ENCODE measurements at regions not wholly inside any gene's neighbourhood (a gene's known extent, or its start where the extent isn't known, plus 50 kb on each side); places are given as distances from the start of the nearest gene placed in this dataset.
"Not testable (repeated sequence)": the region's sequence is repeated elsewhere in the genome, so short reads cannot be mapped to it uniquely, and the experiment has no call there.

DNA sequence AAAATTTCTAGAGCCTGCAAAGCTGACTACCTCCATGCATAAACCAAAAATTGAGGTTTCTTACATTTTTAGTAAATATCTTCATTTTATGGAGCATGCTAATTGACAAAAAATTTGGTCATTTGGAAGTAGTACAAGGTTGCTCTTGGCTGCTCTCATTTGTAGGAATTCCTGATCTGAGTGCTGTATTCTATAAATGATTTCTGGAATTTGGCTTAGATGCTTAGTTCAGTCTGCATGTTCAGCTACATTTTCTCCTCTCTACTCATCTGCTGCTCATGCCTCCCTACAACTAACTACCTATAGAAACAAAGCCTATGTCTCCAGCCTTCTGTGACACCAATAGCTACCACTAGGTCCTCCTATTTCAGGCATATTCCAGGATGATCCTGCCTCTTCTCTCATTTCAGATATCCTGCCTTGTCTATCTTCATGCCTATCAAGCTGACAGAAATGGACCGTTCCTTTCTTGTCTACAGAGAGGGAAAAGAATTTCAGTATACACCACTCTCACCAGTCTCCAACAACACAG, 901.1 kb downstream of the TBL1XR1 start:
- DNase-seq: no peak

- DNase-seq: no peak
Measured at GRCh38 chr3:176293276-176293675, 904.0 kb downstream of the TBL1XR1 start.

DNA sequence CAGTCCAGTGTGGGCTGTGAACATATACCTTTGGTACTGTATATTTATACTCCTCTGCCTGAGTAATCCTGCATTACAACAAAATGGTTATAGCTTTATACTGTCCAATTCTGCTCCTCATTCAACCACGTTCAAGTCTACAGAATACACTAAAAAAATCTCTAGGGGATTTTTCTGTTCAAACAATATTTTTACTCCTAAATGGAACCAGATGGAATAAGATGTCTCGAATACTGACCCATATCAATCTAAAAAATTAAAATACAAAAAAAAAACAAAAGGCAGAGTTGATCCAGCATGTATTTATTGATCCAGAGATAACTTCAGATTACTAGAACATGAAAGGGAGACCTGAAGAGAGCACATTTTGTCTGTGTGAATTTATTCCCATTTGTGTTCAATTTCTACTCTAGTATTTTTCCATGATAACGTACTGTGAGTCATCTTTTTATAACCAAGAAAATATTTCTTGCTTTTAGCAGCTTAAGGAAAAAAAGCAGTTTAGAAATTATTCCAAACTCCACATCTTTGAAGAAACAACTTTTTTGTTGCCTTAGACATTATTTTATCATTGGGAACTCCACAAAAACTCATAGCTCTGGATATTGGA, 910.7 kb downstream of the TBL1XR1 start:
- DNase-seq: no peak

DNA sequence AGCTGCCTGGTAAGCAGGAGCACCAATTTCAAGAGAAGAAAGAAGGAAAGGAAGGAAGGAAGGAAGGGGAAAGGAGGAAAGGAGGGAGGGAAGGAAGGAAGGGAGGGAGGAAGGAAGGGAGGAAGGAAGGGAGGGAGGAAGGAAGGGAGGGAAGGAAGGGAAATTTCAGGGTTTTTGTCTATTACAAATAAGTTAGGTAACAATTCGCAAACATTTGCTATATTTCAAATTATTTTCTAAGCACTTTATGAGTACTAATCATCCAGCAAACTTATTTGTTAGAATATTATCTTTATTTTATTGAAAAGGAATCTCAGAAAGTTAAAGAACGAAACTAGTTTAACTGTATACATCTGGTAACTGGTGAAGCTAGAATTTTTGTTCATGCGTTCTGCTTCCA, 921.7 kb downstream of the TBL1XR1 start:
- no peak for DNase-seq

GRCh38 chr3:176275113-176275512, 922.2 kb downstream of the TBL1XR1 start:
- DNase-seq: no peak

DNA sequence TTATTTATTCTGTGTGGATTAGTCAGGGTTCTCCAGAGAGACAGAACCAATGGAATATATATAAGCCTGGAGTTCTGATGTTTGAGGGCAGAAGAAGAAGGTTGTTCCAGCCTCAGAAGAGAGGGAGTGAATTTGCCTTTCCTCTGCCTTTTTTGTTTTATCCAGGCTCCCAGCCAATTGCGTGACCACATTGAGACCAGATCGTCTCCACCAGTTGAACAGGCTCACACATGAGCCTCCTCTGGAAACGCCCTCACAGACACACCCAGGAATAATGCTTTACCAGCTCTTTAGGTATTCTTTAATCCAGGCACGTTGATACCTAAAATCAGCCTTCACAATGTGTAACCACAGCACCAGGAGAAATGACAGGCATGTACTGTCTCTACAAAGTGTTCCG, 923.1 kb downstream of the TBL1XR1 start:
- DNase-seq: peak; percentile 98

DNA sequence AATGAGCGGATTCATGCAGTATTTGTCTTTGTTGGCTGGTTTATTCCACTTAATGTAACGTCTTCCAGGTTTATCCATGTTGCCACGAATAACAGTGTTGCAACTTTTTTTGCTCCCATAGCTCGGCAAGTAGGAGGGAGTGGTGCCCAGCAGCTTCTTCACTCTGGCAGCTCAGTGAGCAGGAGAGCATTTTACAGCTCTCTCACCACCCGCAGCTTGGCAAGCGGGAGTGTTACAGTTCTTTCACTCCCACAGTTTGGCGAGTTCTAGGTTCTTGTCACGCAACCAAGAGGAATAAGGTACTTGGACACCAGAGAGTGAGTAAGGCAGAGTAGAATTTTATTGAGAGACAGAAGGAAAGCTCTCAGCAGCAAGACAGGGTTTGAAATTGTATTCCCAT, 935.2 kb downstream of the TBL1XR1 start:
- DNase-seq: no peak

DNA sequence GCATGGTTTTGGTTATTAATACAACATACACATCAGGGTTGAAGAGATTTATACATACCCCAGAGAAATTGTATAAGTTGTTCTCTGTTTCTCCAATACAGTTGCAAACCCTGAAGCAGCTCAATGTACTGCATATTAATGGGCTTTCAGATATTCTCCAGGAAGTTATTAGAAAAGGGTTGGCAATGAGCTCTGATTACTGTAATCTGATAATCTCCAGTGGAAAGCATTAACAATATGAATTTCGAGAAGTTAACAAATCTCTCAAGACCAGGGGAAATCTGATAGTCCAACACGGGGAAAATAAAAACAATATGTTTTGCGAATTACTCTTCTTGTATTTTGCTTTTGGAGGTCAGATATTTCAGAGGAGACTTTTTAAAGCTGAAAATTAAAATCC, 950.1 kb downstream of the TBL1XR1 start:
- no peak for DNase-seq

GRCh38 chr3:176219970-176220369, 977.3 kb downstream of the TBL1XR1 start:
- DNase-seq: no peak

DNA sequence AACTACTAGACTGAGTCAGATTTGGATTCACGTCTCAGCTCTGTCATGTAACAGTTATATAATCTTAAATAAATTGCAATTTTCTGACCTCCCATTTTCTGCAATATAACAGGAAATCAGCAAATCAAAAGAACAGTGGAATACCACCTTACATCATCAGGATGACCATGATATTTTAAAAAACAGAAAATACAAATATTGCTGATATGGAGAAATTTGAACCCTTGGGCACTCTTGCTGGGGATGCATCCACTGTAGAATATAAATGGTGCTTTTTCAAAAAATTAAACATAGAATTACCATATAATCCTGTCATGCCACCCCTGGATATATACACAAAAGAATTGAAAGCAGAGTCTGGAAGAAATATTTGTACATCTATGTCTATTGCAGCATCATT, 982.5 kb downstream of the TBL1XR1 start:
- DNase-seq: no peak

- DNase-seq: not testable (repeated sequence)
Measured at GRCh38 chr3:176213314-176213713, 984.0 kb downstream of the TBL1XR1 start.

DNA sequence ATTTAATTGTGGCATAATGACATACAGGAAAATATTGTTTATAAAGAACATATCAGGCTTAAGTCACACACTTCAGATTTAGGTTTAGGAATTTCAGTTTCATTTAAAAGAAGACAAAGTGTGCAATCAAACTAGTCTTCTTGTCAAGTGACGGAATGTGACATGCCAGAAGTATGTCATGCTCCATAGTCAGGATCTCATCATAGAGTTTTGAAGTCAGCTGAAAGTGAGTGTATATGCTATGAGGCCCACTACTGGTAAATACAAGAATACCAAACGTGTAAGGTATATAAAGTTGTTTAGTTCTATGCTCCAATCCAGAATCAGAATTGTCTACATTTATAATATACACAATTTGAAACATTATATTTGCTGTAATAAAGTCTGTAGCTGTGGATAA, 988.4 kb downstream of the TBL1XR1 start:
- DNase-seq: no peak

- DNase-seq: no peak
Measured at GRCh38 chr3:176208283-176208682, 989.0 kb downstream of the TBL1XR1 start.

DNA sequence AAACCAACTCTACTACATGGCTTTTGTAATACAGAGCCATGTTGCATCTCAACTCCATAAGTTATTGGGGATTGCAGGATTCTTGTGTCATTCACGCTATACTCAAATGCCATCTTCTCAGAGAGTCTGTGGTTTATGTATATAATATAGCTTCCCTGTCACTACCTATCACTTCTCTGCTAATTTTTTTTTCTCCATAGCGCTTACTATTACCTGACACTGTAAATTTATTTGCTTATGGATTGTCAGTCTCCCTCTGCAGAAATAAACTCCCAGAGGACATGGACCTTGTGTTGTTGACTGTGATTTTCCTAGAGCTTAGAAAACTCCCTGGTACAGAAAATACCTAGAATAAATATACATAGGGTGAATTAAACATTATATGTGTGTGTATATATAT, 990.5 kb downstream of the TBL1XR1 start:
- DNase-seq: no peak

- DNase-seq: no peak
Measured at GRCh38 chr3:176202652-176203051, 994.6 kb downstream of the TBL1XR1 start.

DNA sequence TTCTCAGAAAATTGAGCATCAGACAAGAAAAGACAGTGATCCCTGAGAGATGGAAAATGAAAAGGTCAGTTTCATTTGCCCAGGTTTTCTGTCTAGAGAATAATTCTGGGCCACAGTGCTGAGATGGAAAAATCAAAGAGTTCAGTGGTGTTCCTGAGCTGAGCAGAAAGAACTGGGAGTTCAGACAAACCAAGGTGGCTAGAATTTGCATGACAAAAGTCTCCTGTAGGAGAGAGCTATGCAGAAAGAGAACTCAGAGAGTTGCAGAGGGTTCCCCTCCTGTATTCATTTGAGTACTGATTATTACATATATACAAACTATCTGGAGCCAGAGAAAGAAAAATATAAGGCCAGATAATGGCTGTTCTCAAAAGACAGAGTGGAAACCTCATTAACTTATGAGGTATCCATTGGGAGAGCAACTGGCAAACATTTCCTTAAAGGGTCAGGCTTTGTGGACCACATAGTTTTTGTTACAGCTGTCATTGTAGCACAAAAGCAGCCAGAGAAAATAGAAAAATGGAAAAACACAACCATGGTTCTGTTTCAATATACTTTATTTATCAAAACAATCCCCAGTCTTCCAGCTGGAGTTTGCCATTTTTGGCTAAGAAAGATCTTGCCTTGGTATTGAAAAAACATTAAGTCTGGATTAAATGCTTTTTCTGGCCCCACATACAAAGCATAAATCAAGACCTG, 1004.1 kb downstream of the TBL1XR1 start:
- no peak for DNase-seq

DNA sequence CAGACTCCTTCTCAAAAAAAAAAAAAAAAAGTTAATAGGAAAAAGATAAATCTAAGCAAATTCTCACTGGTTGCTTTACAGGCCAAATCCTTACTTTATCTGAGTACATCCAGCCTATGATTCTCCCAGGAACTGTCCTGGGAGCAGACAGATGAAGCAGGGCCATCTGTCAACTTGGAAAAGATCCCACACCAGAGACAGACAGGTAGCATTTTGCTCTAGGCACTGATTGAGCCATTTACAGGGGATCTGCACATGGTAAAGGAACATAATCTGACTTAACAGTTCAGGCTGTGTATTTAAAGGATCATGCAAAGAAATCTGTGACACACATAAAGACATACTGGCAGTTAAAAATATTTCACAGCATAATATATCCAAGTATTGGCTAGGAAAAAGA, 1006.5 kb downstream of the TBL1XR1 start:
- DNase-seq: no peak

DNA sequence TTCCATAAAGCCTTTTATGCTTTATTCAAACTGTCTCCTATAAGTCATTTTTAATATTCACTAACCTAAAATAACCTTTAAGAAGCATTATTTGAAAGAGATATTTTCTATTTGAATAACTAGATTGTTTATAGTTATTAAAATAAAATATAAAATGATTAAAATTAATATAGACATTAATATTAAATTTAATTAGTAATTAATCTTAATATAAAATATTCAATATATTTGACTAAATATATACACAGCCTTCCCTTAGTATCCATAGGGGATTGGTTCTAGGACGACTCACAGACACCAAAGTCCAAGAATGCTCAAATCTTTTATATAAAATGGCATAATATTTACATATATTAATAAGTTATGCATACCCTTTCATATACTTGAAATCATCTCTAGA, 1014.1 kb downstream of the TBL1XR1 start:
- no peak for DNase-seq

DNA sequence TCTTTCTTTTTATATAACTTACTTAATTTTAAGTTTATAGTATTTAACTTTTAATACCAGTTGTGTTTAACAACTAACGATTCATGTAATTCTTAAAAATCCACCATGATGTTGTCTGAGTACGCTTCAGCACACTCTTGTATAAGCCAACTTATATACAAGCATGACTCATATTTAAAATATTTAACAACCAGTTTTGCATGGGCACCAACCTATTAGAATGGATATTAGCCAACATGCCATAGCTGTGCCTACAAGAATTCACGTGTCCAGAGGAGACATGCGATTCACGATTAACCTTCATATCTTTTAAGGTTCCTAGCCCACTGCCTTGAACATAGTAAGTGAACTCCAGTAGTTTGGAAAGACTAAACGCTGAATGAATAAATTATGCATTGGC, 1023.2 kb downstream of the TBL1XR1 start:
- DNase-seq: no peak

DNA sequence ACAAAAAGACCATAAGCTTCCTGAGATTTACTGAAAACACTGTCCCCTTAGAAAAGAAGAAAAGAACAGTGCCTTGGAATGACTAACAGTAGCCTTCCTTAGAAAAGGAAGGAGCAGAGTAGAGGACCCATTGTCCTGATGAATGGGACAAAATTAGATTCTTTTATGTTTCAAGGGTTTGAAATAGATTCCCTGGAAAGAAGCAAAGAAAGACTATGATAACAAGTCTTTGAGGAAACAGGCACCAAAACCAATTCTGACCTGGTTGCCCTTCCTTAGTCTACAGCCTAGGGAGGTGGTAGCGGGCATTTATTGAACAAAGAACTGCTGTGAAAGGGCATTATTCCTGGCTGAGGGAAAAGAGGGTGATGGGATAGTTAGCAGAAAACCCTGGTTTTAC, 1024.8 kb downstream of the TBL1XR1 start:
- DNase-seq: no peak

DNA sequence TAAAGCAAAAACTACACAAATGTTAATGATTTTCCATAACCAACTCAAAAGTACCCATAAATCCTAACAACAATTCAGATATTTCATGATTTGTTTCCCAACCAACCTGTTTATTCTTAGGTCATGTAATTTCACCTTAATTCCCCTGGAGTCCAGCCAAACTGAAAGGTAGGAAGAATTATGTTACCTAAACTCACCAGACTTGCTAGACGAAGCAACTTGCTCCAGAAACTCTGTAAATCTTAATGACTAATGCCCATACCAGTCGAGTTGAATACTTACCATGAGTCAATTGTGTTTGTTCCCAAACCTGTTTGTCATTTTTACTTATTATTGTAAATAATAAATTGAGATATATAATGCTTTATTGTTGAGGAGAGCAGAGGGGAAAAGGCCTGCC, 1030.0 kb downstream of the TBL1XR1 start:
- no peak for DNase-seq

- no peak for DNase-seq
Measured at GRCh38 chr3:176160997-176161396, 1036.3 kb downstream of the TBL1XR1 start.

DNA sequence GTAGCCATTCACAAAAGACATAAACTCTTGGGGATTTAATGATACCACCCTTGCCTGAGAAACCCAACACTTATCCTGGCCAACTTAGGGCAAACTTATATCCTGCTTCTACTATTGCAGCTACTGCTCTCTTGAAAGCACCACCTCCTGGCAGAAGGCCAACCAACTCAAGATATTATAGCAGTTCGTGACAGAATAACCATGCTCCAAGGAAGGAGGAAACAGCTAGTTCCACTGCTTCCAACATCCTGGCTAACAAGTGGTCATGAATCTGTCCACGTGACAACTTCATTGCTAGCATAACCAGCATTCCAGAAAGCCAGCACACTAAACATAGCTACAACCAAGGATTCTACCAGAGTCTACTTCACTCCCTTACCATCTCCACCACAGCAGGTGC, 1037.5 kb downstream of the TBL1XR1 start:
- no peak for DNase-seq

GRCh38 chr3:176155012-176155411, 1042.3 kb downstream of the TBL1XR1 start:
- DNase-seq: no peak

- no peak for DNase-seq
Measured at GRCh38 chr3:176149567-176149966, 1047.7 kb downstream of the TBL1XR1 start.

Data from NCI-H1436 treated with DMSO at 0.1 percent for 48 hours (cell line).